ENCODE measurements at regions not wholly inside any gene's neighbourhood (a gene's known extent, or its start where the extent isn't known, plus 50 kb on each side); places are given as distances from the start of the nearest gene placed in this dataset.

GRCh38 chr7:13822678-13823077, 166.8 kb downstream of the ETV1 start:
- DNase-seq, result no peak

- no peak for DNase-seq
Observed at GRCh38 chr7:13826752-13827151, 162.7 kb downstream of the ETV1 start.

GRCh38 chr7:13827716-13828115, 161.8 kb downstream of the ETV1 start:
- DNase-seq, result no peak

- no peak for DNase-seq
Observed at GRCh38 chr7:13829231-13829630, 160.2 kb downstream of the ETV1 start.

GRCh38 chr7:13829914-13830900, 159.3 kb downstream of the ETV1 start:
- DNase-seq, result no peak

- no peak for DNase-seq
Observed at GRCh38 chr7:13832346-13832745, 157.1 kb downstream of the ETV1 start.

GRCh38 chr7:13834328-13834761, 155.1 kb downstream of the ETV1 start:
- DNase-seq, result no peak

- DNase-seq, result no peak
Observed at GRCh38 chr7:13835442-13835841, 154.0 kb downstream of the ETV1 start.

GRCh38 chr7:13839063-13839462, 150.4 kb downstream of the ETV1 start:
- no peak for DNase-seq
